NCI-H526 treated with DMSO at 0.1 percent for 48 hours (cell line): ENCODE measurements at regions not wholly inside any gene's neighbourhood (a gene's known extent, or its start where the extent isn't known, plus 50 kb on each side); places are given as distances from the start of the nearest gene placed in this dataset.

Experiments
- DNase-seq: peaks from one replicate; lab custom pipeline; 2025; lab: John Stamatoyannopoulos, UW

DNA sequence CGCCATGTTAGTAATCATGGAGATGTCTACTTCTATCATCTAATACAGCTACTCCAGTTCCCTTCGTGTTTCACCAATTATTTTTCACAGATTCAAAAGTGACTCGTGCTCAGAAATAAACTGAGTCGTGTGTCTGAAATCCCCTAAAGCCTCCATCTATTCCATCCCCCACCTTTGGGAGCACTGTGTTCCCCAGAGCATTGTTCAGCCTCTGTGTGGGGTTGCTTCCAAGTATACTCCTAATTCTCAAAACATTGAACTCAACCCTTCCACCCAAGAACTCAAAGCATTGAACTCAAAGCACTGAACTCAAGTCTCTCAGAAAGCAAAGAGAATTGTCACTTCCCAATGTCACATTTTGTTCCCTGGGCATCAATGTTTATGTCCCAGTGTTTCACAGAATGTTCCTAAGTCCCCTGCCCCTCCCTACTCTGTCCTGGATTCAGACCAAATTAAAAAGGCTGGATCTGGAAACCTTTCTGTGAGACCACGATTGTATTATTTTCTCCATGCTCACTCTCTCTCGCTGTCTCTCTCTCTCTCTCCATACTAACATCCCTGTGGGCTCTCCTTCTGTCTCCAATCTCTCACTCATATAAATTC, 138.5 kb upstream of the QRFPR start:
- DNase-seq: no peak

DNA sequence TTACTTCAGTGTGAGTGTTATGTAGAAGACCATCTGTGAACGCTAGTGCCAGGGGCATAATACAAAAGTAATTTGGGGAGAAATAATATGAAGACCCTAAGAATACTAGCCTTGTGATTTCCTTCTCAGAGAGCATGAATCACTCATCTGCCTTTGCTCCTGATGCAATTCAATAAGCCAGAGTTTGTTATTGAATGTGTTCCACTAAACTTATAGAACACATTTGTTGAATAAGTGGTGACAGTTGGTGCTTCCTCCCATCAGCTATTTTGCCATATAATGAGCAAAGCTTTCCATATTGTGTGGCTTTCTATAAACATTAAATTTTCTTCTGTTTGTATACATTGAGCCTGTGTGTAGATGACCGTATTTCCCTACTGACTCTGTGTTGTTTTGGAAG, 136.4 kb upstream of the QRFPR start:
- DNase-seq: no peak

DNA sequence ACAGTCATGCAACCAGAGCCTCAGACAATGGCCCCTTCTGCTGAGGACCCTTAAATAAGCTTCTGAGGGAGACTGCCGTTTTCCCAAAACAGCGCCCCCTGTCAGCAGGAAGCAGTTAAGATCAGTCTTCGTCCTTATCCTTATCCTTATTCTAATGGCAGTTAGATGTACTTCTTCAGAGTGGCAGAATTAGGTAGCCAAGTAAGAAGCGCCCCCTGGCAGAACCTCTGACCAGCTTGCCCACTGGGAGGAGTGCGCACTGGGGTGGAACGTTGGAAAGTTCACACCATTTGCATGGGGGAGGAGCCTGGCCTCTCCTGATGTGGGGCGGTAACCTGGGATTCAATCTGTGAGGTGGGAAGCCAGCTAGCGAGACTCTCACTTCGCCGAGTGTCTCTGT, 133.6 kb upstream of the QRFPR start:
- no peak for DNase-seq

DNA sequence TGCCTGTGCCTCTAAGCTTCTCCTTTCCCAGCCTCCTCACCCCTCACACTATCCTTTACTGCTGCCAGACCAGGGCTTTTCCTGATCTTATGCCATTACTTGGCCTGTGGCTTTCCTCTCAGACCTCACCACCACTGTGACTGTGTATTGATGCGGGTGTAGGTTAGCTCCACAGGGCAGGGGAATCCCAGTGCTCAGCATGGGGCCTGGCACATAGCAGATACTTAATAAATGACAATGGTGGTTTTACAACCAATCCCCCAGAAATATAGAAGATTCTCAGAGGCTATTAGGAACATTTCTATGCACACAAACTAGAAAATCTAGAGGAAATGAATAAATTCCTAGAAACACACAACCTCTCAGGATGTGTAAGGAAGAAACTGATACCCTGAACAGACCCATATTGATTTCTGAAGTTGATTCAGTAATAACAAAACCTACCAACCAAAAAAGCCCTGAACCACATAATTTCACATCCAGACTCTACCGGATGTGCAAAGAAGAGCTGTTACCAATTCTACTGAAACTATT, 129.6 kb upstream of the QRFPR start:
- DNase-seq: no peak

DNA sequence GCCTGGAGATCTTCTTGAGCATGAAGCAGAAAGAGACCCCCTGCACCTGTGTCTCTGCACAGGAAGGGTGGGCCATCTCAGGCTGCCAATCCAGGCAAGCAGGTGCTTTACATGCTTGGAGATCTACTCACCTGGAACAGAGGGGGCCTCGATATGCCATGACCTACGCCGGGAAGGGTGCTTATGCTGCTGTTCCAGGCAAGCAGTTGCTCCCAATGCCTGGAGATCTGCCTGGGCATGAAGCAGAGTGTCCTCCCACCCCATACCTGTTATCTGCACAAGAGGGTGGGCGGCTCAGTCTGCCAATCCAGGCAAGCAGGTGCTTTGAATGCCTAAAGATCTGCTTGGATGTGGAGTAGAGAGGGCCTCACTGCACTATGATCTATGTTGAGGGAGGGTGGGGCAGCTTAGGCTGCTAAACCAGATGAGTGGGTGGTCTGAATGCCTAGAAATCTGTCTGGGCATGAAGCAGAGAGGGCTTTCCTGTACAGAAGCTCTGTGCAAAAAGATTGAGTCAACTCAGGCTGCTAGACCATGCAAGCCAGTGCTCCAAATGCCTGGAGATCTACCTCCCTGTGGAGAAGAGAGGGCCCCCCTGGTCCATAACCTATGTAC, 104.5 kb upstream of the QRFPR start:
- DNase-seq: no peak

DNA sequence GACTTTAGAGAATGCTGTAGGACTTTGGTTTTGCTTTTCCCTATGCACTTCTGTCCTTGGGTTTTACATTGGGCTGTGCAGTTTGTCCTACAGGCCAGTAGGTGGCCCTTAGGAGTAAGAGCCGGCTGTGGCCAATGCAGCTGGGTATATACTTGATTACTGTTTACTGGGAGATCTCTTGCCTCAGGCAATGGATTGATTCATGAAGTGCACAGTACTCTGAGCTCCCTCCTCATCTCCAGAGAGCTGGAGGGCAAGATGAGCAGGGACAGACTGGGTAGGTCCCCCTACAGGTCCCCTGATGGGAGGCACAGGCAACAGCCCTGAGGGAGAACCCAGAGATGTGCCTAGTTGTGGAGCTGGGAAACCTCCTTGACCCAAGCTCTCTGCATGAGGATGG, 103.8 kb upstream of the QRFPR start:
- DNase-seq: no peak

DNA sequence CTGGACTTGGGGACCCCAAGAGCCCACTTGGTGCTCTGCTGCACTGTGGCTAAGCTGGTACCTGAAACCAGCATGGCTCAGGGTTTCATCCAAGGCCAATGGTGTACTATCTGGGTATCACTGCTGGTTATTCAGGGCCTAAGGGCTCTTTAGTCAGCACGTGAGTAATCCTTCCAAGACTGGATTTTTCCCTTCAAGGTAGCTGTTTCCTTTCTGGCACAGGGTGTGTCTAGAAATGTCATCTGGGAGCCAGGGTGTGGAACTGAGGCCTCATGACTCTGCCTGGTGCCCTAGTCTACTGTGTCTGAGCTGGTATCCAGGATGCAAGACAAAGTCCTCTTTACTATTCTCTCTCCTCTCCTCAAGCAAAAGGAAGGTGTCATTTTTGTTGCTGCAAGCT, 99.0 kb upstream of the QRFPR start:
- DNase-seq: no peak

DNA sequence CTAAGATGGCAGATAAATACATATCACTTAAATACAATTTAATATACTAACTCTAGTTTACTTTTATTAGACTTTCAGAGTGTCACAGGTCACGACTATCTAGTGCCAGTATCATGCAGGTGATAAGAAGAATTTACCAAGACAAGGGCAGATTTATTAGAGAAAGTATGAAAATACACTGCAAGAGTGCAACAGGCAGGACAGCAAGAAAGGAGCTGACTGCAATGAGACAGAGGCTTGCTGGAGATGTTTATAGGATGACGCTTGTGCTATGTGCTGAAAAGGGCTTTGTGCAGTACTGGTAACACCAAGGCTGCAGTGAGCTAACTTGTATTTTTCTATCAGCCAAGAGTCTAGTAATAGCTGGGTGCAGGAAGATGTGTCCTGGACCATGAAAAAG, 96.7 kb upstream of the QRFPR start:
- DNase-seq: no peak

DNA sequence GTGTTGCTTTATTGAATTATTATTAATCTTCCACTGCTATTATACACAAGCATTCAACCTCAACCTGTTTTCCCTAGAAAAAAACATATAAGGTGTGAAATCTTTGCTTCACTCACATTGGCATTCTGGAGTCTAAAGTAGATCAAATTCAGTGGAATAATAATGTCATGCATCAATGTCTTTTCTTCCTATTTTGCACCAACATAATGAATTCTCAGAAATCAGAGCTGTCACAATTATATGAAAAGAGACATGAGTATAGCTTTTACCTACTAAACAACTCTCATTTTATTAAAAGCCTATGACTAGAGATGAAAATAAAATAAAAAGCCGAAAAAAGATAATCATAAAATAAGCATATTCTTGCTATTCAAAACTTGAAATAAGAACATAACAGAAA, 96.3 kb upstream of the QRFPR start:
- DNase-seq: no peak

DNA sequence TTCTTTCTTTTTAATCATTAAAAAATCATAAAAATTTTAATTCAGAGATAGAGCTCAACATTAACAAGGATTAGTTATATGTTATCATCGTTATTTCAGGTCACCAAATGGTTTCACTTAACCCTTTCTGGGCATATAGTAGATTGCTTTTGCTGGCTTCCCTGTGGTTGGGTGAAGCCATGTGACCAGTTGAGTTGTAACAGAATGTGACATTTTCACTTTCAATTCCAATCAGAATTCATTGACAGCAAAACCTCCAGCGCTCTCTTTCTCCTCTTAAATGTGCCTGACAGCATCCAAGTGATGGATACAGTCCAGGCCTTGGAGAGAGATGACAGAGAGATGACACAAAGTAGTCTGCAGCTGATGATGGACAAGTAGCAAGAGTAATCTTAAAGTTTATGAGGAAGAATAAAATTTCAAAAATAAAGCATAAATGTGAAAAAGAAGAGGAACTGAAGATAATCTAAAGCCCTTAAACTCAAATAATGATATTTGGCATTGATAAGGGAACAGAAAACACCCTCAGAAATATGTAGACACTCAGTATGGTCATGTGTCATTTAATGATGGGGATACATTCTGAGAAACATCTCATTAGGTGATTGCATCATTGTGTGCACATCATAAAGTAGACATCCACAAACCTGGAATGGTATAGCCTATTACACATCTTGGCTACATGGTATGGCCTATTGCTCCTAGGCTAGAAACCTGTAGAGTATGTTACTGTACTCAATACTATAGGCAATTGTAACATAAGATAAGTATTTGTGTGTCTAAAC, 92.3 kb upstream of the QRFPR start:
- DNase-seq: no peak

DNA sequence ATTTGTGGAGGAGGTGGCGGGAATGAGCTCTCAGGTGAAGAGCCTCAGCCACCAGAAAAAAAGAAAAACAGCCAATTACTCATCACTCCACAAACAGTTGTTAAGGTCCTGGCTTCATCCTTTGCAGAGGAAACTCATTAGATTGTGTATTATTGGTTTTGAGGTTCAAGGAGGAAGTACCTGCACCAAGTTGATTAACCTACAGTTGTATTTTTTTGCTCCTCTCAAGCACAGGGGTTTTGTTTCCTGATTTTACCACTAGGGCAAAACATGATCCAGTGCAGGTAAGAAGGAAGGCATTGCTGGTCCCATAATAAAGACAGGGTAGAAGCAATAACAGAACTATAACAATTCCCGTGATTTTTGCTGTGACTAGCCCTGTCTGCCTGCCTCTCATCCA, 84.0 kb upstream of the QRFPR start:
- DNase-seq: no peak

DNA sequence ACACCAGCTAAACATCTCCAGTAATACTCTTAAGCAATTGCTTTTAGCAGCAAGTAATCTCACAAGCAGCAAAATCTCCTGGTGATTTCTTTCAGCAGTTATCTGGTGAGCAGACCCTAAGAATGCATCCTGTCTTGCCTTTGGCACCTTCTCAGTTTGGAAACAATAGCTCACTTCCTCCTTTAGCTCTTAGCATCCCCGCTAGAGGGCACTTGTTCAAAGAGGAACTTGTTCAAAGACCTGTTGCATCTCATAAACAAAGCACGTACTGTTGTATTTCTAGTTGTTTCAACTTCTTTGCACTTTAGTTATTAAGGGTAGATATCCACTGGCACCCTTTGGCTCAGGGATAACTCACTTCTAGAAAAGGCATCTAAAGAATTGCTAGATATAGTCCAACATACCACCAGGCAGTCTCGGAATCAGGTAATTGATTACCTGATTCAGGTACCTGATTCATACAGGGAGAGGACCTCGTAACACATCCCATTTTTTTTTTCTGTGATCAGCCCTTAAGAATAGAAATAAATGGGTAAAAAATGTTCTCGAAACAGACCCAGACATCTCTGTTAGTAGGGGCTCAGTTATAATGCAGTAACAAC, 81.9 kb upstream of the QRFPR start:
- peak; percentile 16 for DNase-seq

DNA sequence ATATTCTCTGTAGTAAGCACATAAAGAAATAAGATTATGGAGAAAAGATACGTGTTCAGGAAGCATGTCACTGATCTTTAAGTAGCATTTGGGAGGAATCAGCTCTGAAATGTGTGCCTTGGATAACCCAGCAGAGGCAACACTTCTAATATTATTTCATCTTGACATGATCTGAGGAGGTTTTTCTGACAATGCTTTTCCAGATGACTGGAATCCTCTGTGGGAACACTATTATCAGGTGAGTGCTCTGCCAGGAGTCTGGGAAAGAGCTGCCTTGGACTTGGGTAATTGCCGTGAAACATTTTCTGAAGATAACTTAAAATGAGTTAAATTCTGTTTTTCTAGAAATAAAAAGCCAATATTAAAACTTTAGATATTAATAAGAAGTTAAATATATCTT, 78.2 kb upstream of the QRFPR start:
- no peak for DNase-seq

DNA sequence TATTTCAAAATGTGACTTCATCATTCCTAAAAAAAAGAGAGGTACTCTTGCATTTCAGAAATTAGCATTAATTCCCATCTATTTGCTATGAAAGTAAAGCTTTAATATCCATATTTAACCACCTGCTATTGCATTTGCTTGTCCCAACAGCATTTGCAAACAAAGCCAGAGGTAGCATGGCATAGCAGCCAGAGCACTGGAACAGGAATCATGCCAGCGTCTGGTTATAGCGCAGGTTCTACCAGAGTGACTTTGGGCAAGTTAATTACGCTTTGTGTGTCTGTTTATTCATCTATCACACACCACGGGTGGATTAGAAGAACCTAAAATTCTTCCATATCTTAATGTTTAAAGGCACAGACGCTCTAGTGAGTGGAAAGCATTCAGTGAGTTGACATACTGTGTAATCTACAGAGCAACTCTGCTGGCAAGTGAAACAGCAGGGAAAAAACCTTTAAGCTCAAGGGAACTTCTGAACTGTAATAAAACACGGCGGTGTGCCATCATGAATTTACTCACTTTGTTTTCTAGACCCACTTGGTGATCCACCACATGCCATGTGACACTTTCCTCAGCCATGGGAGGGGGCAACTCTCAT, 76.6 kb upstream of the QRFPR start:
- no peak for DNase-seq

DNA sequence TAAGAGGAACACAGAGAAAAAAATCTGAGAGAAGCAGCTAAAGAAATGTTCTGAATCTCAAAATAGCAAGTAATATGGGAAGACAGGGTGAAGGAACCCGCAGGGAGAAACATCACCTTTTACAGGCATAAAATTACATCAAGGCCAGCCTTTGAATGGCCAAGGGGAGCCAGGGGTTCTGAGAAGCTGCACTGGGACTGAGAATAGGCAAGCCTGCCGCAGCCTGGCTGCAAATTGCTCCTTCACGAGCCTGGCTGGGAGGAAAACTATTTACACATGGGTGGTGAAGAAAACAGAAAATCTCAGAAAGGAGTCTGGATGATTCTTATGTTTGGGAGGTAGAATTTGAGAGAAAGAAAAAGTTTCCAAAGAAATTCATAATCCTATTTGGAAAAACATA, 74.5 kb upstream of the QRFPR start:
- DNase-seq: no peak

DNA sequence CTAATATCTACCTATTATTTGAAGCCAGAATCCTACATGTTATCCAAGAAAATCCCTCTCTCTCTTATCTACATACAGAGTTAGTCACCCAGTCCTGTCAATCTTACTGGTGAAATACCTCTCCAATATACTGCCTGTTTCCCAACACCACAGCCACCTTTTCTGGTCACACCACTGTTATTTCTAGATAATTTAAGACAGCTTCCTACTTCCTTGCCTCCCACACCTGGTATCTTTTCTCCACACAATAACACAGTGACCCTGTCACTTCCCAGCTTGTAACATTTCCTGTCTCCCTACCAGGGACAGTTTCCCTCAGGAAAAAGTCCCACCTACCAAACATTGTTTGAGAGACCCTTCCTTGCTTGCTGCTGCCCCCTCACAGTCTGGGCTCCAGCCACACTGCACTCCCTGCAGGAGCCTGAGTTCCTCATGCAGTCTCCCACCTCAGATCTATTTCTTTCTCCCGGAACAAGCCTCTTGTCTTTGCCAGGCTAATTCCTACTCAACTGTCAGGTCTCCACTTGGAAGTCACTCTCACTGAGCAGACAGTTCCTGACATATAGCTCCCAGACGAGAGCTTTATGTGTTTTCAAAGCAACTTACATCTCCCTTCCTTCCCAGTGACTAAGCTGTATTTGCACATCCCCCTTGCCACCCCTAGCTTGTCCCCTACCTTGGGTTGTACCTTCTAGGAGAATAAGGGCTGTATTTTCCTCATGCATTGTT, 73.6 kb upstream of the QRFPR start:
- no peak for DNase-seq

DNA sequence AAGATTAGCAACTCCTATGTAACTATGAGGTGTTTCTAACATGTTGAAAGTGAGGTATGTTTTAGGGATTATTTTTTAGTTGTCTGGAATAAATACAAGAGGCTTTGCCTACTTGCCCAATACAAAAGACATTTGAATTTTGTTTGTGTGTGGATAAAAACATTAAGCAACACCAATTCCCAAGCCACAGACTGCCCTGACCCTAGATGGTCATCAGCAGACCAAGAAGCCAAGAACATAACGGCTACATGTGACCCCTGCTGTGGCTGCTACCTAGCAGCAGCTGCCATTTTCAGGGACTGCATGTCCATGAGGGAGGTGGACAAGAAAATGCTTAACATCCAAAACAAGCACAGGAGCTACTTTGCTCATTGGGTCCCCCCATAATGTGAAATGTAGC, 70.5 kb upstream of the QRFPR start:
- DNase-seq: no peak

DNA sequence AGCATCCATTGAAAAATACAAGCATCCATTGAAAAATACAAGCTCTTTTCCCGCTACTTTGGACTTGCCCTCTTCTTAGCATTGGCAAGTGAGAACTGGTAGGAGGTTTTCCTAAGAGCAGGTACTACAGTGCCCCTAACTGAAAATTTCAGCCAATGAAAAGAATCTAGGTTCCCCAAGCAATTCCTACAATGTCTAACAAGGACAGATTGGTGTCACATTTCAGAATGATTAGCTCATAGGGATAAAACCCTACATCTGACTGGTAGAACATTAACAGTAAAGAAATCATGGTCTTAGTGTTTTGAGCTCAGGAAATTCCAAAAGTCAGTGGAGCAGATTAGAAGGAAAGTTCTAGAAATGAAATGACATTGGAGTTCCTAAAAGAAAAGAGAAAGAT, 68.6 kb upstream of the QRFPR start:
- no peak for DNase-seq

DNA sequence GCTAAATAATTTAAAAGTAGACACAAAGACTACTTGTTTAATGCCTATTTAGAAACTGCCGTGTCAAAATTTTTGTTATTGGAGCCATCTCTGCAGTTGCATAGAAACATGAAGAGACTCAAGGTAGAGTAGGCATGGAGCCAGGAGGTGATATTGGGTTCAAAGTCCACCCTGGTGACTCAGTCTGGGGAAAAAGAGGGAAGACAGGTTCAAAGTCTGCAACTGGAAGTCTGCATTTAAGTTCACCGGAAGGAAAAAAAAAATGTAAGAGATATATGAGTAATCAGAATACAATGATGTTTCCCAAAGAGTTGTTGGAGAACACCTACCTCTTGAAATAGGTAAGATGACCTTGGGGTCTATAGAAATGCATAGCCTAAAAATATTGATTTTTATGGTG, 67.4 kb upstream of the QRFPR start:
- DNase-seq: no peak

DNA sequence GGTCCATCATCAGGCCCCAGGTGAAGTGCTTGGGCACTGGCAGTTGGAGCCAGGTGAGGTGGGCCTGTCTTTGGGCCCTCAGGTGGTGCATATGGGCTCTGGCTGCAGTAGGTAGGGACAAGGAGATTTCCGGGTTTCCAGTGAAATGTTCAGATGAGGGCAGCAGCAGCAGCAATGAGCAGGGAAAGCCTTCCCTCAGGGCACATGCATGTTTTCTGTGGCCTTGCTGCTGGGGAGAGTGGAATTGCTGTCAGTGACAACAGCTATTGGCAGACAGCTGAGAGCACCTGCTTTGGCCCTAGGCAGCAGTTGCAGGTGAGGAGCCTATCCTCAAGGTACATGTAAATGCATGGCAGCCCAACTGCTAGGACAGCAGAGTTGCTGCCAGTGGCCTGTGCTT, 58.9 kb upstream of the QRFPR start:
- no peak for DNase-seq
